Stimulated activated CD4-positive, alpha-beta T cell treated with anti-CD3 and anti-CD28 coated beads, TNF-alpha, amount 100 ng/mL, for 1 hour (primary cell): ENCODE measurements at regions not wholly inside any gene's neighbourhood (a gene's known extent, or its start where the extent isn't known, plus 50 kb on each side); places are given as distances from the start of the nearest gene placed in this dataset.
"Not testable (repeated sequence)": the region's sequence is repeated elsewhere in the genome, so short reads cannot be mapped to it uniquely, and the experiment has no call there.

Source experiments
- DNase-seq, 3 donors: peaks; one replicate each; pipeline ENCODE4 v3.0.0-alpha.2; 2020; ENCODE audit warnings: low read depth in 3 of 3, low spot score in 1 of 3

DNA sequence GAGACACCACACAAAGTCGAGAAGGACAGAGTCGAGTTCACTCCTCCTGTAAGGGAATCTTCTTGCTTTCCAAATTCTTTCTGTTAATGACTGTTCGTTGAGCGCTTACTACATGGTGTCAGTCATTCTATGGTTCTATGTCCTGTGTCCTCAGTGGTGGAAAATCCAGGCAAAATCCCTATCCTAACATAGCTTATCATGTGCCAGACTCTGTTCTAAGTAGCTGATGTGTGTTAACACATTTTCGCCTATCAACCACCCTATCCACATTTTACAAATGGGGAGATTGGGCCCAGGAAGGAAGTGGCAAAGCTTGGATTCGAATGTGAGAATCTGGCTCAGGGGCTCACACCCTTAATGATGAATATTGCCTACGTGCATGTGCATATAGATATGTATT lies 280.1 kb downstream of the GATA3 start:
- no peak for DNase-seq

DNA sequence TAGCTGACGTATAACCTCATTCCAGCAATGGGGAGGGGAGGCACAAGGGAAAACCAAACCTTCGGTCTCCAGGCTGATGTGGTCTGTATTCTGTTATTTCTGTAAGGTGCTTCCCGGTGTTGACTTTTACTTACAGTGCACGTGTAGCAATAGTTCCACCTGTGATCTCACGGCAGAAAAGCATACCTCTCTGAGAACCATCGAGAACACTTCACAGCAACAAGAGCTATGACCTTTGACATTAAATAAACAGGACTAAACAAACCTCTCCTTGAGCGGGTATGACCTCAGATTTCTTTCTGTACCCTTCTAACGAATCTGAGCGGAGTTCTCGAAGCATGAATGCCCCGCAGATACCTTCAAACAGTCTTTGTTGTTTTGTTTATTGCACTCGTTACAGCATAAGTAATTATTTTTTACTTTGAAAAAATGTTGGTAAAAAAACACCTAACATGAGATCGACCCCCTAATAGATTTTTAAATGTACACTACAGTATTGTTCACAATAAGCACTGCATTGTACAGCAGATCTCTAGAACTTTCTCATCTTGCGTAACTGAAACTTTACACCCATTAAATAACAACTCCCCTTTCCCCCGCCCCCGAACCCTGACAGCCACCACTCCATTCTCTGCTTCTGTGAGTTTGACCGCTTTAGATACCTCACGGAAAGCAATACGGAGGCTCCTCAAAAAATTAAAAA lies 282.3 kb downstream of the GATA3 start:
- DNase-seq, result no peak

- no peak for DNase-seq
These were observed 282.8 kb downstream of the GATA3 start for GRCh38 chr10:8337332-8337651.

- DNase-seq, result no peak
These were observed 283.8 kb downstream of the GATA3 start for GRCh38 chr10:8338177-8338766.

DNA sequence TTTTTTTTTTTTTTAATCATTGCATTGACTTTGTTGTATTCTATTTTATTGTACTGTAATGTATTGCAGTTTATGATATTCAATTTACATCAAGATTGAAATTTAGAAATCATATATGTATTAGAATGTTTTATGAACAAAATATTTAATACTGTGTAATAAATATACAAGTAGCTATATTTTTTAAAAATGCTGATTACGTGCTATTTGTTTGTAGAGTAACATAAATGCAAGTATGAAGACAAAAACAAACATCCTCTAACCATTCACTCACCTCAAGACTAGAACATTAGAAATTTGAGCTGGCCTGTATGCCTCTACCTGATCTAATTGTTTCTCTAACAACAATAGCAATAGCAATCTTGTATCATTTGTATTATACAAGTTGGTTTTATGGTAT lies 290.3 kb downstream of the GATA3 start:
- no peak for DNase-seq

DNA sequence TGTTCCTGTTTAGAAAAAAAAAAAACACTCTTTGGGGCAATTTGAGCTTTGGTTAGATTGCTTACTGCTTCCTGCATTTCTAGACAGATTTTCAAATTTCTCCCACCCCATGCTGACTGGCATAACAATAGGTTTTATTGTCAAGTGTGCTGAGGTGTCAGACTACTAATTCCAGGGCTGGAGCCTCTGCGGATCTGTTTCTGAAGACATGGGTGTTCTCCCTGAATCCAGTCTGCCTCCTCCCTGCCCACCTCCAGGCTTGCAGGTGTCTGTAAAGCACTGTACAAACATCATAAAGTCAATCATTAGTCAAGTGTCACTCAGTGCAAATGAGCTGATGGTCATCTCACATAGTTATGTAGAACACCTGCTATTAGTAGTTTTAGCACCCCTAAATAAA lies 292.4 kb downstream of the GATA3 start:
- no peak for DNase-seq

DNA sequence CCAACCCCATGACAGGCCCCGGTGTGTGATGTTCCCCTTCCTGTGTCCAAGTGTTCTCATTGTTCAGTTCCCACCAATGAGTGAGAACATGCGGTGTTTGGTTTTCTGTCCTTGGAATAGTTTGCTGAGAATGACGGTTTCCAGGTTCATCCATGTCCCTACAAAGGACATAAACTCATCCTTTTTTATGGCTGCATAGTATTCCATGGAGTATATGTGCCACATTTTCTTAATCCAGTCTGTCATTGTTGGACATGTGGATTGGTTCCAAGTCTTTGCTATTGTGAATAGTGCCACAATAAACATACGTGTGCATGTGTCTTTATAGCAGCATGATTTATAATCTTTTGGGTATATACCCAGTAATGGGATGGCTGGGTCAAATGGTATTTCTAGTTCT lies 293.1 kb downstream of the GATA3 start:
- not testable (repeated sequence) for DNase-seq

- DNase-seq, result no peak
These were observed 295.2 kb downstream of the GATA3 start for GRCh38 chr10:8349610-8350249.

DNA sequence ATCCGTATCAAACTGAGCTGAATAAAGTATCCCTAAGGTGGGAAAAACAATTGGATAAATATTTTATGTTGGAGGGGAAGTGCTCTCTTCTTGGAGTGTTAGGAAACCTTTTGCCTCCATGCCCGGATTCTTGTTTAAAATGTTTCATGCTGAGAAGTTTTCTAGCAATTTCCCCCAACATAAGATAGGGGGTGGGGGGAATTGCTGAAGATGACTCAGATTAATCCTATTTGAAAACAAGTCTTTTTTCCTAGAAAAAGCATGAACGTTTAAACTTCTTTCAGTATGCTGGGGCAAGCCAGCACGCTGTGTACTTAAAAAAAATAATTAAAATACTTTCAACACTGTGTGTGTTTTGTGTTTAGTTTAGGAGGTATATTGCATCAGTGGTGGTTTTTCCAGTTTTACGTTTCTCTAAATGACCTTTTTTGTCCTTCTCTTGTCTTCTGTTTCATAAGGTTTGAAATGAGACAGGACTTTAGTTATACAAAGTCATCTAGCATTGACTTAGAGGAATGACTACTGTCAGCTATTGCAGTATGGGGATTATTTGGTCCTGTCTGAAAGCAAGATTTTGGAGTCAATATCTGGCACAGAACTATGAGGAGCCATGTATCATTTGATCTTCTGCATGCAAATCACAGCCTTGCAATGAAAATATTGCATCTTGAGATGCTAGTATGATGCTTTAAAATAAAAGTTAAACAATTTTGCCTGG lies 295.9 kb downstream of the GATA3 start:
- DNase-seq, result no peak

GRCh38 chr10:8352171-8353075 lies 297.9 kb downstream of the GATA3 start:
- no peak for DNase-seq

GRCh38 chr10:8356283-8356682 lies 301.8 kb downstream of the GATA3 start:
- no peak for DNase-seq

DNA sequence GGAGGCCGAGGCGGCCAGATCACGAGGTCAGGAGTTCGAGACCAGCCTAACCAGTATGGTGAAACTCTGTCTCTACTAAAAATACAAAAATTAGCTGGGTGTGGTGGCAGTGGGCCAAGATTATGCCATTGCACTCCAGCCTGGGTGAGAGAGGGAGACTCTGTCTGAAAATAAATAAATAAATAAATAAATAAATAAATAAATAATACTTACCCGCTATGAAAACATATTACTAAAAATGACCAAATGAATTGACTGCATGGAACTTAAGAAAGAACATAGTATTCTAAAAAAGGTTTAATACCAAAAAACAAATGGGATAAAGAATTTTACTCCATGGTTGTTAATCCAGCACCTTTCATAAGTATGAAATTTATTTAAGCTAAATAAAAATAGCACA lies 305.0 kb downstream of the GATA3 start:
- DNase-seq, result no peak

GRCh38 chr10:8360365-8360764 lies 305.9 kb downstream of the GATA3 start:
- no peak for DNase-seq

- no peak for DNase-seq
These were observed 306.5 kb downstream of the GATA3 start for GRCh38 chr10:8360814-8361509.

DNA sequence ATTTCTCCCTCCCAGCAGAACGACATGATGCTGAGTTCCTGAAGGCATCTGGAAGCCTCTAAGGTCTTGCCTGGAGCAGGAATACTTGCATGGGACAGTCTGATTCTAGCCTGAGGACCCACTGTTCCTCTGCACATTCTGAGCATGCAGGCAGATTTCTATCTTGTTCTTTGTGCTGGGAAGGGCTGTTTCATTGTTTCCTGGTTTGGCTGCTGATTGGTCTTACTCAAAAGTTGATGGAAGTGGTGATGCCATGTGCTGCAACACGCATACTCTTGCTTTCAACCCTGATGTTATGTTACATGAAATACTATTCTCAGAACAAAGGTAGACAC lies 307.0 kb downstream of the GATA3 start:
- no peak for DNase-seq

GRCh38 chr10:8365935-8366911 lies 311.7 kb downstream of the GATA3 start:
- DNase-seq, result peak; percentile 8 to 24 (median 11)

DNA sequence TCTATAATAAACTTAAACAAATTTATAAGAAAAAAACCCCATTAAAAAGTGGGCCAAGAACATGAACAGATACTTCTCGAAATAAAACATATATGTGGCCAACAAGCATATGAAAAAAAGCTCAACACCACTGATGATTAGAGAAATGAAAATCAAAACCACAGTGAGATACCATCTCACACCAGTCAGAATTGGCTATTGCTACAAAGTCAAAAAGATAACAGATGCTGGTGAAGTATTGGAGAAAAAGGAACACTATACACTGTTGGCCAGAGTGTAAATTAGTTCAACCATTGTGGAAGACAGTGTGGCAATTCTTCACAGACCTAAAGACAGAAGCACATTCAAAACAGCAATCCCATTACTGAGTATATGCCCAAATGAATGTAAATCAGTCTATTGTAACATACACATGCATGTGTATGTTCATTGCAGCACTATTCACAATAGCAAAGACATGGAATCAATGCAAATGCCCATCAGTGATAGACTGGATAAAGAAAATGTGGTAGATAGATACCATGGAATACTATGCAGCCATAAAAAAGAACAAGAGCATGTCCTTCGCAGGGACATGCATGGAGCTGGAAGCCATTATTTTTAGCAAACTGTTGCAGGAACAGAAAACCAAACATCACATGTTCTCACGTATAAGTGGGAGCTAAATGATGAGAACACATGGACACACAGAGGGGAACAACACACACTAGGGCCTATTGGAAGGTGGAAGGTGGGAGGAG lies 313.4 kb downstream of the GATA3 start:
- DNase-seq, result not testable (repeated sequence)

- no peak for DNase-seq
These were observed 315.2 kb downstream of the GATA3 start for GRCh38 chr10:8369666-8370065.

- no peak for DNase-seq
These were observed 319.8 kb downstream of the GATA3 start for GRCh38 chr10:8374334-8374733.
